C4-2B (cell line): ENCODE measurements at regions not wholly inside any gene's neighbourhood (a gene's known extent, or its start where the extent isn't known, plus 50 kb on each side); places are given as distances from the start of the nearest gene placed in this dataset.
"Not testable (repeated sequence)": the region's sequence is repeated elsewhere in the genome, so short reads cannot be mapped to it uniquely, and the experiment has no call there.

Experiments used
- ZFX ChIP-seq: fragments of 450-650 bp; IDR thresholded peaks from 2 replicates; pipeline ENCODE4 v1.6.1; 2017
- TF ChIP-seq, protein P1 (sequence below): fragments of 450-650 bp; conservative IDR thresholded peaks from 2 replicates; pipeline ENCODE4 v1.5.1; 2017; ENCODE audit warnings: mild to moderate bottlenecking

DNA sequence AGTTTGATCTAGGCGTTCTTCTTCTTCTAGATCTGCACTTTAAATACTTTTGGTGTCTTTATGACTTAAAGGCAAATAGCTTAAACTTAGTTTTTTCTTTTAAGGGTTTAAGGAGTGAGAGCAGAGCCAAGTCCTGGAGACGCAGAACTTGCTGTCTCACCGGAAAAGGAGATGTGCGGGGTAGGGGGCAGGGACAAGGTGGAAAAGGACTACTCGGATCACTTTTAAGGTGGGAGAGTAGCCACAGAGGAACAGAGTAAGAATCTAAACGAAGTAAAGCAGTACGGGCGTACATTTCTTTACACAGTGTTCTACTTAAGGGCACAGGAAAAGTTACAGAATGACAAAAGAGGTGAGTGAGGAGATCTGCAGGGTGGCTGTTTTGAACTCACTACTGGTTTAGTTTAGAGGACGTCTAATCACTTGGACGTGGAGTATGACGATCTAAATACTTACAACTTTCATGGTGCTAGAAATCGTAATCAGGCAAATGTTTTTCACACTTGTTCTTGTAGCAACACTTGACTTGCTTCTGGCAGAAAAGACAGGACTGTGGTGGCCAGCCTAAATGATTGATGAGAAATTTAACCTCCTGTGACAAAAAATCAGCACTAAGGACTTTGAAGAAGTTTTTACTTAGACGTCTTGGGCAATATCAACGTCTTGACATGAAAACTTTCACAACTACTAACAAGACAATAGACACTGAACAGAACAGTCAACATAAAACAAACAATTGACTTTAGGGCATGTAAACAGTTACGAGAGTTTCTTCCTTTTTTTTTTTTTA, 127.0 kb downstream of the ART5 start:
- TF ChIP-seq, protein P1, sequence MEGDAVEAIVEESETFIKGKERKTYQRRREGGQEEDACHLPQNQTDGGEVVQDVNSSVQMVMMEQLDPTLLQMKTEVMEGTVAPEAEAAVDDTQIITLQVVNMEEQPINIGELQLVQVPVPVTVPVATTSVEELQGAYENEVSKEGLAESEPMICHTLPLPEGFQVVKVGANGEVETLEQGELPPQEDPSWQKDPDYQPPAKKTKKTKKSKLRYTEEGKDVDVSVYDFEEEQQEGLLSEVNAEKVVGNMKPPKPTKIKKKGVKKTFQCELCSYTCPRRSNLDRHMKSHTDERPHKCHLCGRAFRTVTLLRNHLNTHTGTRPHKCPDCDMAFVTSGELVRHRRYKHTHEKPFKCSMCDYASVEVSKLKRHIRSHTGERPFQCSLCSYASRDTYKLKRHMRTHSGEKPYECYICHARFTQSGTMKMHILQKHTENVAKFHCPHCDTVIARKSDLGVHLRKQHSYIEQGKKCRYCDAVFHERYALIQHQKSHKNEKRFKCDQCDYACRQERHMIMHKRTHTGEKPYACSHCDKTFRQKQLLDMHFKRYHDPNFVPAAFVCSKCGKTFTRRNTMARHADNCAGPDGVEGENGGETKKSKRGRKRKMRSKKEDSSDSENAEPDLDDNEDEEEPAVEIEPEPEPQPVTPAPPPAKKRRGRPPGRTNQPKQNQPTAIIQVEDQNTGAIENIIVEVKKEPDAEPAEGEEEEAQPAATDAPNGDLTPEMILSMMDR: not testable (repeated sequence)
- TF ChIP-seq ZFX: not testable (repeated sequence)
